ENCODE measurements at regions not wholly inside any gene's neighbourhood (a gene's known extent, or its start where the extent isn't known, plus 50 kb on each side); places are given as distances from the start of the nearest gene placed in this dataset.

DNA sequence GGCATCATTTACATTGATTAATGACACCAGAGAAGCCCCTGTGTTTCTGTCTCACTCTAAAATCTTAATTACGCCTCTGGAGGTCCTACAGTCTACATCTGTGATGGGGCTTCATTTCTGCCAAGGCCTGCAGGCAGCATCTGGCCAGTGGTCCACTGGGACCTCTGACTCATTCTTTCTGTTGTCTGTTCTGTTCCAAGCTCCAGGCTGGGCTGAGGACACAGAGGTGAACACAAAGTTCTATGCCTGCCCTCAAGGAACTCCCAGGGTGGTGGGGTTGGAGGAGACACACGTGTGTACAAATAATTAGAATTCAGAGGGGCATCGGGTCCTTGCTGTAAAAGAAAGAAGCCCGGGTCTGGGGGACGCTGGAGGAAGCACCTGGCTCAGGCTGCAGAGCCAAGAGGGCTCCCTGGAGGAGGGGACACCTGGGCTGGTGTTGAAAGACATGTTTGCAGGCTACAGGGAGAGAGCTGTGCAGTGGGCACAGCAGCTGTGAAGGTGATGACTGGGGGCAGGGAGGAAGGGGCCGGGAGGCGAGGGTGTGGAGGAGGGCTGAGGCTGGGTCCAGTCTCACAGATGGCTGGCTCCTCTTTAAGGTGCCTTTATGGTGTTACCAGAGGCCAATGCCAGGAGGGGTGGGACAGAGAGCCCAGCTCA is 103.3 kb upstream of the PRR23E start:
- peak; percentile 16 for DNase-seq (ENCODE audit: low read depth)

DNA sequence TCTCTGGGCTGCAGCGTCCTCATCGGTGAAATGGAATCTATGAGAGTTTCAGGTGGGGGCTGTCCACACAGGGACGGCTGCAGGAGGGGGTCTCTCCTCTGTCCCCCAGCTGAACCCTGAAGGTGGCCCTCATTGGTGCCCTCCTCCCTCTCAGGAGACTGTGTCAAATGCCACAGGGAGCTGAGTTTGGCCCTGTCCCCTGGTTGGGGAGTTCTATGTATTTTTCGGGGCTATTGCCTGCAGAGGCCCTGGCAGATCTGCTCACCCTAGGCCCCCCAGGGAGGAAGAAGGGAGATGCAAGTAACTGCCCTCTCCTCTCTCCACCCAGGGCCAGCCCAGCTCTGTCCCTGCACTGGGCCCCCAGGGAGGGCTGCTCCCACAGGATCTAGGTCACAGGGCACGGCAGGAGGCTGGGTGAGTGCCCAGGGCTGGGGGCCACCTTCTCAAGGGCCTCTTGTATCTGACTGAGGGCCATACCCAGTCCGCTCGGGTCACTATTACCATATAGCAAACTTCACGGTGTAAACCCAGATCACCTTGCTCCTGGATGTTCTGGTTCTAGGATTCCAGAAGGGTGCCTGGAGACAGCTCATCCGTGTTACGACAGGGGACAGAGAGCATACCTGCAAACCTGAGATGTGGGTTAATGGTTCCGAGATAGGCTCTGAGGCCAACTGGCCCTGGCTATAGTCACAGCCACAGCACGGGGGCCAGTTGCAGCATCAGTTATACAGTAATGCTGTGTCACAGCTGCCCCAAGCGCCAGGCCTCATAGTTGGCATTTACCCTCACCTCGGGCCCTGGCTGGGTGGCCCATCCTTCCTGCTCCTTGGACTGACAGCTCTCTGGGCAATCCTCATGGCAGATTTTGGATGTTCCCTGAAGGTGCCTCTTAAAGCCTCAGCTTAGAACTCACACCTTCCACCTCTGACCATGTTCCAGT is 102.4 kb upstream of the PRR23E start:
- DNase-seq (ENCODE audit: low read depth): no peak

GRCh38 chr3:127091376-127091775 is 101.6 kb upstream of the PRR23E start:
- no peak for DNase-seq (ENCODE audit: low read depth)

DNA sequence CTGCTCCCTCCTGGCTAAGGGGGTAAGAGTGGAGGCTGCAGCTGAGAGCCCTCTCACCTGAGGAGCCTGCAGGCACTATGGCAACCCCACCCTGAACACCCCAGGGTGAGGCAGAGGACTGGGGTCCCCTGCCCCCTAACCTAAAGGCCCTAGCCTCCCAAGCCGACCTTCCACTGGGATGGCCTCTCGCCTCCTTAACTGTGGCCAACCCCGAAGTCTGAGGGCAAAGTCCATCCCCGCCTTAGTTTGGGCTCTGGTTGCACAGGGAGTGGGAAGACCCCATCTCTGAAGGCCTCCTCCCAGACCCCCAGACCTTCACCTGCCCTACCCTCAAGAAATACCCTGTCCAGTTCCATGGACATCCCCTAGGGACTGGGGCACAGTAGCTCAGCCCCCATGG is 100.6 kb upstream of the PRR23E start:
- no peak for DNase-seq (ENCODE audit: low read depth)

- no peak for DNase-seq (ENCODE audit: low read depth)
Observed at GRCh38 chr3:127092776-127093175, 100.2 kb upstream of the PRR23E start.

DNA sequence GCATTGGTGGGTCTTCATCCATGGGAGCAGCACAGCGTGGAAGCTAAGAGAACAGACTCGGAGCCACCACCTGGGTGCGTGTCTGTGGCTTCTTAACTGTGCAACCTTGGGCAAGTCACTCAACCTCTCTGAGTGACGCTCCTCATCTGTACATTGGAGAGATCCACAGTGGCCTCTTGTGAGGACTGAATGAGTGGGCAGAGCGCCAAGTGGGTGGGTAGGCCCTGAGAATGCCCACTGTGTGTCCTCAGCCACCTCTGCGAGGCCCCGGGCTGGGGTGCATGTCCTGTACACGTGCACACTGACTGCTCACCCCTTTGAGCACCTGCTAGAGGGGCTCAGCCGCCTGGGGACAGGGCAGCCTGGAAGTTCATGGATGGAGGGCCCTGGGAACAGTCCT is 99.6 kb upstream of the PRR23E start:
- DNase-seq (ENCODE audit: low read depth): no peak

DNA sequence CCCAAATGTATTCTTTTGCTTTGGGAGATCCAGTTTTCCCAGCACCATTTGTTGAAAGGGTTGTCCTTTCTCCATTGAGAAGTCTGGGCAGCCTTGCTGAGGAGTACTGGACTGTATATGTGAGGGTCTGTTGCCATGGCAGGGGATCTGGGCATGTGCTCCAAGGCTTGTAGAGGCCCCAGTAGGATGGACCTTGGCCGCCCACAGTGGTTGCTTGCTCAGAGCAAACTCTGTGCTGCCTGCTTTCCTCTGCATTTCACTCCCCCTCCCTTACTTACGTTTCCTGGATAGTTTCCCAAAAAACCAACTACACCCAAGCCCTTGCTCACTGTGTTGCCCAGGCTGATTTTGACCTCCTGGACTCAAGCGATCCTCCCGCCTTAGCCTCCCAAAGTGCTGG is 97.2 kb upstream of the PRR23E start:
- no peak for DNase-seq (ENCODE audit: low read depth)

DNA sequence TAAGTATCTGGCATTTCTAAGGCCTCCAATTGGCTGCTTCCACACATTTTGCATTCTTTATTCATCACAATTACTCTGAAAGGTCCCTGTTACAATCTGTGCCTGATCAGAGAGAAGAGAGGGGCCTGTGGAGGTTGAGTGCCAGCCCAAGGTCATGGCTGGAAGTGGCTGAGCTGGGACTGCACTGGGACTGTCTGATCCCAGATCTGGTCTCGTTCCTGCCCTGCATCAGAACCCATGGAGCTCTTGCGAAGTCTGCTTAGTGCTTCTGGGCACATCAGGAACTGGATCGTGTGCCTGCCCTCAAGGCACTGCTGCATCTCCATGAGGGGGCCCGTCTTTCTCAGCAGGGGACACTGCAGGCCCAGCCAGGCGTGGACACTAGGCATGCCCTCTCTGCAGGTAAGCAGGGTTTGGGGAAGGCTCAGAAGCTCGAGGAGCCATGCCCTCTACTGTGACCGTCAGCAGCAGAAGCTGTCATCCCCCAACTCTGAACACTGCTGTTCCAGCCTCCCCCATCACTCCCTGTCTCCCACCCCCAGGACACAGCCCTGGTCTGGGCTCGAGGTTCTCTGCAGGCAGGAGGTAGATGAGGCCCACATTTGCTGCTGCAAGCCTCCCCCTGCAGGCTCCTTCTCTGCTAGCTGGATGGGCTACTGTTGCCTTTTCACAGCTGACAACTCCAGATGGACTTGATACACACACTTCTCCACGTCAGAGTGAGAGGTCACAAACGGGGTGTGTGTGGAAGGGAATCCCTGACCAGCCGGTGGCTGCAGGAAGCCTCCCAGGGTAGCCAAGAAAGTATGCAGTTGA is 96.5 kb upstream of the PRR23E start:
- no peak for DNase-seq (ENCODE audit: low read depth)

GRCh38 chr3:127097072-127097405 is 95.9 kb upstream of the PRR23E start:
- no peak for DNase-seq (ENCODE audit: low read depth)

DNA sequence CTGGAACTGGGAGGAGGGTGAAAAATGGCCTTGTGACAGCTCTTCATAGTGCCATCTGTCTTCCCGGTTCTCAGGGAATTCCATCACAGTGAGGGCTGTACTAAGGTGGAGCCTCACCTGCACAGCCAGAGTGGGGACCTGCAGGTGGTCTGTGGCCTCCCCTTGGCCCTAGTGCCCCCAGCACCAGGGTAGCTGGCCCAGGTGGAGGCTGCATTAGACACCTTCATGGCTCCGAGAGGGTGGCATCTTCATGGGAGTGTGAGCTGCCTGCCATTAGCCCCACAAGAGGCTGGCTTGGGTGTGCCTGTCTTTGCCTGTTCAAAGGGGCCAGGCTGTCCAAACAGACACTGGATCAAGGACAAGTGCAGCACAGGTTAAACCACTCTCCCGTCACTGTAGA is 95.5 kb upstream of the PRR23E start:
- no peak for DNase-seq (ENCODE audit: low read depth)

DNA sequence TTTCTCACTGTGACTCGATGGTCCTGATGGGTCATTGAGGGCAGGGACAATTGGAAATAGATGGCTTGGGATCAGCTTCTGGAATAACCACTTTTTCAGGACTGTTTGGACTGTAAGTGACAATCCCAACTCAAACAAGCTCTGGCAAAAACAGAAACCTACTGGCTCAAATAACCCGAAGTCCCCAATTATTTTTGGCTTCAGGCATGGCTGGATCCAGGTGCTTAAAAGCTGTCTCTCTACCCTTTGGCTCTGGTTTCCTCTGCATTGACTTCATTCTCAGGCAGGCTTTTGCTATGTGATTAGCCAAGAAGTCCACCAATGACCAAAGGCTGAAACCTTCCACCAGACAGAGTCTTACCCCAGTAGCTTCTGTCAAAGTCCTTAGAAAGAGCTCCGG is 92.9 kb upstream of the PRR23E start:
- no peak for DNase-seq (ENCODE audit: low read depth)

DNA sequence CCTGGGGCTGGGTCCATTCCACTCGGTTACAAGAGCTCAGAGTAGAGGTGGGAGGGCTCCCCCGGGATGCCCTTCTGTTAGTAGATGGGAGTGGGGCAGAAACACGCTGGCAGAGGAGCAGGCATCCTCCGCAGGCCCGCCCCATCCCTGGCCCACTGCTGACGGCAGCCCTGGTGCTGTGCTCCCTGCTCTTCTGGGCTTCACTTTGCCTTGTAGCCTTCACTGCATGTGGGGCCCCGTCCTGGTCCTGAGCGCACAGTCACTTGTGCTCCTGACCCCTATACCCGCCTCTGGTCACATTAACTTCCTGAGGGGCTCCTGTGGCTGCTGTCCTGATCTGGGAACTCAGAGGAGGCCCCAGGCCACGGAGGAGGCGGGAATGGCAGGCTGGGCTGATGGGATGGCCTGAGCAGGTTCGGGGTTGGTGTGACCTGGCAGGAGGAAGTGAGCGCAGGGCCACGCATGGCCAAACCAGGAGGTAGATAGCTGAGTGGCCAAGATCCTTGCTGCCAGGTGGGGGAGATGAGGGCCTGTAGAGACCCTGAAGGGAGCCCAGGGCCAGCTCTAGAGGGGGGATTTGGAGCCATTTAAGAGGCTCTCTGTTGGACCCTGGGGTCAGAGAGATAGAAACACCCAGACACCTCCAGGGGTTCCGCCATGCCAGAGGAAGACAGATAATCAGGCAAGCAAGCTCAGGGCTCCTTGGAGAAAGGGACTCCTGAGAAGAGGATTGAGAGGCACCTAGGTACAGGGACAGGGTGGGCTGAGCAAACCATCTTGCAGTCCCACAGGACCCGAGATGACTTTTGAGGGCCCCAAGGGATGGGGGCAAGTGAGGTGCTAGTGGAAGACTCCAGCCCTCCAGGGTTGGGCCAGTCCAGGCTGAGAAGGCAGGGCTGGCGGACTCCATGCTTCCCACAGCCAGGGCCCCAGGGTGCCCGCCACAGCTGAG is 92.2 kb upstream of the PRR23E start:
- DNase-seq (ENCODE audit: low read depth): no peak

DNA sequence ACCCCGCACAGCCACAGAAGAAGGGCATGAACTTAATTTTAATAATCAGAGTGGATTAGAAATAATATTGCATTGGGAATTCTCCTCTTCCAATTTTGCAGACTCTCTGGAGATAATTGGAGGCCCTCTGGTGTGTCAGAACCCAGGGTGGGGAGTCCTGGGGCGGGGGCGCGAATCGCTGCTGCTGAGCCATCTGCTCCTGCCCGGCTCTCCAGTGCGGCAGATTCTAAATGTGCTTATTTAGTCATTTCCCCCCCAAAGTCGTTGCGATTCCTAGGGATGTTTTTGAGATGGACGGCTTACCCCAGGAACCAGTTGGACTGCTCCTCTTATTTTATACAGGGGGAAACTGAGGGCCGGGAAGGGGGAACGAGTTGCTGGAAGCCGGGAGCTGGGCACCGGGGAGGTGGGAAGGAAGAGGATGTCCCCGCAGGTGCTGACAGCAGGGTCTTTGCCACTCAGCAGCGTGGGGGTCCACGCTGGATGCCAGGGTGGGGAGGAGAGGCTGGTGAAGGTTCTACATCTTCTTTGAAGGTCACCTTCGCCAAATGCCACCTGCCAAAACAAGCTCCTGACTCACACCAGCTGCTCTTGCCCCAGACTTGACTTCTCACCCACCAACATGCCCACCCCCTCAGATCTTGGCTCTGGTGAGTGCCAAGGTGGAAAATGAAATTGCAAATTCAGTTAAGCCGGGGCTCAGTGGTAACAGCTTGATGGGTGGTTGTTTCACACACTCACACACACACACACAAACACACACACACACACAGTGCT is 91.3 kb upstream of the PRR23E start:
- DNase-seq (ENCODE audit: low read depth): no peak

DNA sequence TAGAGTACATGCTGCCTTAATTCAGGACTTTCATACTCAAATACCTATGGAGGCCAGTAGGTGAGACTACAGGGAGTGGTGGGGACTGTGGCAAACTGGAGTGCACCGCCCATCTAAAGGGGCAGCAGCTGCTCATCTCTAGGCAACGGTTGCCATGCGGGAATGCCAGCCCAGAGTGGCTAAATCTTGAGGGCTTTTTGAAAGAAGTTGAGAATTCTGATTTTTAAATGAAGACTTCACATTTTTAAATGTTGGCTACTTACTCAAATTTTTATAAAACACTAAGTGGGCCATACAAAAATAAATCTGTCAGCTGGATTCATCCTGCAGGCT is 90.8 kb upstream of the PRR23E start:
- no peak for DNase-seq (ENCODE audit: low read depth)

- DNase-seq (ENCODE audit: low read depth): no peak
Observed at GRCh38 chr3:127102587-127102986, 90.3 kb upstream of the PRR23E start.

DNA sequence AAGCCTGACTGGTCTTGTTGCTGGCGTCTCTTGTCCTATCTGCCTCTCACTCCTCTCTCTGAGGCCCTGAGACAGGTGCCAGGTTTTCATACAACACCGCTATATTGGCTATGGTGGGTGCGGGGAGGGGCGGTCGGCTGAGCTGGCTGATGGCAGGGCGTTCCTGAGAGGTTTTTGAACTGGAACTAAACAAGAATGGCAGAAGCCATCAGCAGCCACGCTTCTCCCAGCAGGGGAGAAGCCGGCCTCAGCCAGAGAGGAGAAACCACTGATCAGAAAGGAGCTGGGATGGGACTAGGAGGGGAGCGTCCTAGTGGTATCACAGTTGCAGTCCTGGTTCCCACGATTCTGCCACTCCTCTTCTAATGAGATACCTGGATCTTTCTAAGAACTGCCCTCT is 89.9 kb upstream of the PRR23E start:
- no peak for DNase-seq (ENCODE audit: low read depth)

DNA sequence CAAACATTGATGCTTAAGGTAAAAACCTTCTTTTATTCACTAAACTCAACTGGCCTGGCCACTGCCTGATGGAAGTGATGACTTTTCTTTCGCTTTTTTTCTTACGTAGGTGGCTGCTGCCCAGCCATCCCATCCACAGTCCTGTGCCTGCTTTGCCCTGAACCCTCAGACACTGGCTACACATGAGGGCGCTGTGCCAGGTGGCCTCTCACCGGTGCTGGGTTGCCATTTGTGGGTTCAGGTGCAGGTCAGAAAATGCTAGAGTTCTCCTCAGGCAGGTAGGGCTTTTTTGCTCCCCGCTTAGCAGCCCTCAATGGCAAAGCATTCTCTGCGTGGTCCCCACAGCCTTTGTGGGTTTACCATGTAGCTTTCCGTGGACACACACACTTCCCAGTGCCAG is 88.3 kb upstream of the PRR23E start:
- no peak for DNase-seq (ENCODE audit: low read depth)

GRCh38 chr3:127105587-127105986 is 87.3 kb upstream of the PRR23E start:
- DNase-seq (ENCODE audit: low read depth): no peak

- DNase-seq (ENCODE audit: low read depth): no peak
Observed at GRCh38 chr3:127106053-127106452, 86.9 kb upstream of the PRR23E start.

GRCh38 chr3:127106456-127106855 is 86.5 kb upstream of the PRR23E start:
- no peak for DNase-seq (ENCODE audit: low read depth)

DNA sequence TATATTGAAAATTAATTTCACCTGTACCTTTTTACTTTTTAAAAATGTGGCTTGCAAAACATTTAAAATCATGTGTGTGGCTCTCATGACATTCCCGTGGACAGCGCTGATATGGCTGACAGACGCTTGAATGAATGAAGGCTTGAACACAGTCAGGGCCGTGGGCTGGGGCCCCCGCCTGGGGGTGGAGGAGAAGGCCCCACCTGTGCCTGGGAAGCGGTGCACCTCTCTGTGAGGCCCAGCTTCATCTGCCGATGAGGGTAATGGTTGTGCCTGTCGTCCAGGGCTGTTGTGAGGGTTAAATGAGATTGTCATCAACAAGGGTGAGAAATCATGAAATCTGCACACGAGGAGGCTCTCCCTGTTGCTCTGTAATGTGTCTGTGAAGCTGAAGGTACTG is 85.9 kb upstream of the PRR23E start:
- no peak for DNase-seq (ENCODE audit: low read depth)

Data from iris pigment epithelial cell (primary cell).